ENCODE measurements at regions not wholly inside any gene's neighbourhood (a gene's known extent, or its start where the extent isn't known, plus 50 kb on each side); places are given as distances from the start of the nearest gene placed in this dataset.
A peak's percentile ranks its signal among the peaks of the same experiment; 100 is the strongest.

GRCh38 chr13:109422161-109422560 lies 364.2 kb downstream of the IRS2 start:
- Histone ChIP-seq H3K9me3 (replicated peaks in 1 of 2; ENCODE audit: control insufficient read depth in 1 of 2, insufficient read depth in 1 of 2, low read length in 2 of 2) (no peaks in the 10 kb centered on the region), H3K27me3 (ENCODE audit: control insufficient read depth in 2 of 2, insufficient read depth in 2 of 2, low read length in 2 of 2) (no peaks in the 10 kb centered on the region), H3K4me1 (ENCODE audit: control insufficient read depth in 1 of 2, insufficient read depth in 2 of 2, low read length in 2 of 2) (peaks cover 11 to 20% of the 10 kb centered on the region in 2 donors), H3K79me2 (ENCODE audit: insufficient read depth, low read length) (no peaks in the 10 kb centered on the region), H4K20me1 (ENCODE audit: insufficient read depth, low read length) (no peaks in the 10 kb centered on the region), H3K4me2 (replicated peaks; ENCODE audit: extremely low read depth, low read length, poor library complexity, severe bottlenecking) (no peak overlapping the region), H3K4me3 (replicated peaks in 1 of 3; ENCODE audit: low read depth in 2 of 3, low read length in 3 of 3) (no peak overlapping the region), H3K9ac (ENCODE audit: insufficient read depth, low read length, poor library complexity, severe bottlenecking) (no peak overlapping the region), H3K36me3 (replicated peaks in 1 of 2; ENCODE audit: control insufficient read depth in 1 of 2, insufficient read depth in 2 of 2, low read length in 2 of 2) (no peaks in the 10 kb centered on the region), H3K27ac (ENCODE audit: low read depth in 1 of 2, low read length in 2 of 2) (peak overlapping the region in 1 of 2 donors; percentile 40), H2AFZ (ENCODE audit: insufficient read depth, low read depth, low read length, poor library complexity, severe bottlenecking) (no peak overlapping the region)
- 0% methylated on average over 1 of the region's 4 CpGs for WGBS (ENCODE audit: insufficient coverage)
- TF ChIP-seq, protein P1, sequence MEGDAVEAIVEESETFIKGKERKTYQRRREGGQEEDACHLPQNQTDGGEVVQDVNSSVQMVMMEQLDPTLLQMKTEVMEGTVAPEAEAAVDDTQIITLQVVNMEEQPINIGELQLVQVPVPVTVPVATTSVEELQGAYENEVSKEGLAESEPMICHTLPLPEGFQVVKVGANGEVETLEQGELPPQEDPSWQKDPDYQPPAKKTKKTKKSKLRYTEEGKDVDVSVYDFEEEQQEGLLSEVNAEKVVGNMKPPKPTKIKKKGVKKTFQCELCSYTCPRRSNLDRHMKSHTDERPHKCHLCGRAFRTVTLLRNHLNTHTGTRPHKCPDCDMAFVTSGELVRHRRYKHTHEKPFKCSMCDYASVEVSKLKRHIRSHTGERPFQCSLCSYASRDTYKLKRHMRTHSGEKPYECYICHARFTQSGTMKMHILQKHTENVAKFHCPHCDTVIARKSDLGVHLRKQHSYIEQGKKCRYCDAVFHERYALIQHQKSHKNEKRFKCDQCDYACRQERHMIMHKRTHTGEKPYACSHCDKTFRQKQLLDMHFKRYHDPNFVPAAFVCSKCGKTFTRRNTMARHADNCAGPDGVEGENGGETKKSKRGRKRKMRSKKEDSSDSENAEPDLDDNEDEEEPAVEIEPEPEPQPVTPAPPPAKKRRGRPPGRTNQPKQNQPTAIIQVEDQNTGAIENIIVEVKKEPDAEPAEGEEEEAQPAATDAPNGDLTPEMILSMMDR (IDR thresholded peaks at IDR 0.05), result no peak
- intact Hi-C loops (cut with micrococcal nuclease), result no loop called here
- Mint-ChIP-seq H3K9me3 (peaks cover 0 to 6% (median 2%) of the 10 kb centered on the region in 7 donors), H3K27ac (peak overlapping the region in 5 of 7 donors; percentile 7 to 73 (median 25)), H3K36me3 (no peaks in the 10 kb centered on the region), H3K4me1 (peaks cover 24% of the 10 kb centered on the region), H3K4me3 (no peak overlapping the region), H3K27me3 (ENCODE audit: low read depth in 3 of 3) (peaks cover 0 to 1% (median 0%) of the 10 kb centered on the region in 3 donors)
- peak; percentile 41 to 44 (median 43) for DNase-seq

DNA sequence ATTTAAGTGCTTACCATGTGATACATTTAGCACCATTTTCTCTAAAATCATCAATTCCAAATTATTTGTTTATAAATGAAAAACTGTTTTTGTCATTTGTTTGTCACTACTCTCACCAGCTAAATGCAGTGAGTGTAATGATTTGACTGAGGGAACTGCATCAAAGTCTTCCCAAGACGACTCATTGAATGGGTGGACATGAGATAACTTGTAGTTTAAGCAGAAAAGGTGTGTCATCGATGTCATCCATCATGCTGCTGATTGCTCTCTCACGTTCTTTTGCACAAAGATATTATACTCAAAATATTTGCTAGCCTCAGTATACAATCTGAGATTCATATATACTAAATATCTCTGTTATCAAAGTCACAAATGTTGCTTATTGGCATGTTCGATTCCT lies 366.5 kb downstream of the IRS2 start:
- no peak for DNase-seq
- Mint-ChIP-seq H3K27ac (no peak overlapping the region), H3K4me1 (peaks cover 20% of the 10 kb centered on the region), H3K9me3 (no peaks in the 10 kb centered on the region), H3K4me3 (no peak overlapping the region), H3K36me3 (no peaks in the 10 kb centered on the region), H3K27me3 (ENCODE audit: low read depth in 3 of 3) (peaks cover 0 to 1% (median 0%) of the 10 kb centered on the region in 3 donors)
- no peaks in the 10 kb centered on the region for H3K9me3 ChIP-seq (replicated peaks in 1 of 2; ENCODE audit: control insufficient read depth in 1 of 2, insufficient read depth in 1 of 2, low read length in 2 of 2)
- intact Hi-C loops (cut with micrococcal nuclease), result no loop called here
- no peak overlapping the region for H2AFZ ChIP-seq (ENCODE audit: insufficient read depth, low read depth, low read length, poor library complexity, severe bottlenecking)
- H3K9ac ChIP-seq (ENCODE audit: insufficient read depth, low read length, poor library complexity, severe bottlenecking), result no peak overlapping the region
- H3K4me1 ChIP-seq (ENCODE audit: control insufficient read depth in 1 of 2, insufficient read depth in 2 of 2, low read length in 2 of 2), result peaks cover 11 to 20% of the 10 kb centered on the region in 2 donors
- H3K4me3 ChIP-seq (replicated peaks in 1 of 3; ENCODE audit: low read depth in 2 of 3, low read length in 3 of 3), result no peak overlapping the region
- no peak overlapping the region for H3K27ac ChIP-seq (ENCODE audit: low read depth in 1 of 2, low read length in 2 of 2)
- H4K20me1 ChIP-seq (ENCODE audit: insufficient read depth, low read length), result no peaks in the 10 kb centered on the region
- TF ChIP-seq, protein P1 (IDR thresholded peaks at IDR 0.05), result no peak
- WGBS (ENCODE audit: insufficient coverage), result no CpG with 5 or more reads among the region's 4 CpGs
- H3K4me2 ChIP-seq (replicated peaks; ENCODE audit: extremely low read depth, low read length, poor library complexity, severe bottlenecking), result no peak overlapping the region
- no peaks in the 10 kb centered on the region for H3K79me2 ChIP-seq (ENCODE audit: insufficient read depth, low read length)
- no peaks in the 10 kb centered on the region for H3K36me3 ChIP-seq (replicated peaks in 1 of 2; ENCODE audit: control insufficient read depth in 1 of 2, insufficient read depth in 2 of 2, low read length in 2 of 2)
- no peaks in the 10 kb centered on the region for H3K27me3 ChIP-seq (ENCODE audit: control insufficient read depth in 2 of 2, insufficient read depth in 2 of 2, low read length in 2 of 2)

Measured in CD14-positive monocyte (primary cell).